HG03159 (cell line): ENCODE measurements at regions not wholly inside any gene's neighbourhood (a gene's known extent, or its start where the extent isn't known, plus 50 kb on each side); places are given as distances from the start of the nearest gene placed in this dataset.
"Not testable (repeated sequence)": the region's sequence is repeated elsewhere in the genome, so short reads cannot be mapped to it uniquely, and the experiment has no call there.

ENCODE experiments used
- ATAC-seq: cut with Tn5 transposase; IDR thresholded peaks from one replicate; pipeline ENCODE4 v1.9.1; 2021; ENCODE audit warnings: mild to moderate bottlenecking, moderate library complexity; ENCODE audit not compliant: unreplicated experiment

GRCh38 chr18:22563164-22563583 is 145.5 kb upstream of the CTAGE1 start:
- ATAC-seq: peak; percentile 82

GRCh38 chr18:22564036-22564435 is 146.3 kb upstream of the CTAGE1 start:
- no peak for ATAC-seq

GRCh38 chr18:22566703-22567420 is 149.1 kb upstream of the CTAGE1 start:
- ATAC-seq: no peak

- ATAC-seq: no peak
Observed at GRCh38 chr18:22567794-22568193, 150.1 kb upstream of the CTAGE1 start.

GRCh38 chr18:22570492-22570891 is 152.8 kb upstream of the CTAGE1 start:
- ATAC-seq: no peak

GRCh38 chr18:22572341-22572740 is 154.6 kb upstream of the CTAGE1 start:
- ATAC-seq: no peak

- ATAC-seq: no peak
Observed at GRCh38 chr18:22579271-22579670, 161.6 kb upstream of the CTAGE1 start.

GRCh38 chr18:22585333-22585732 is 167.6 kb upstream of the CTAGE1 start:
- no peak for ATAC-seq

- ATAC-seq: no peak
Observed at GRCh38 chr18:22585821-22586220, 168.1 kb upstream of the CTAGE1 start.

- no peak for ATAC-seq
Observed at GRCh38 chr18:22591222-22591621, 173.5 kb upstream of the CTAGE1 start.

- no peak for ATAC-seq
Observed at GRCh38 chr18:22594155-22594690, 176.5 kb upstream of the CTAGE1 start.

GRCh38 chr18:22601481-22601880 is 183.8 kb upstream of the CTAGE1 start:
- no peak for ATAC-seq

- ATAC-seq: not testable (repeated sequence)
Observed at GRCh38 chr18:22602456-22602855, 184.7 kb upstream of the CTAGE1 start.

- ATAC-seq: no peak
Observed at GRCh38 chr18:22603902-22604301, 186.2 kb upstream of the CTAGE1 start.

GRCh38 chr18:22604390-22604985 is 186.8 kb upstream of the CTAGE1 start:
- no peak for ATAC-seq

GRCh38 chr18:22604986-22605421 is 187.3 kb upstream of the CTAGE1 start:
- no peak for ATAC-seq

- no peak for ATAC-seq
Observed at GRCh38 chr18:22605736-22606135, 188.0 kb upstream of the CTAGE1 start.

GRCh38 chr18:22606563-22607283 is 189.0 kb upstream of the CTAGE1 start:
- no peak for ATAC-seq

GRCh38 chr18:22607284-22607635 is 189.5 kb upstream of the CTAGE1 start:
- no peak for ATAC-seq

GRCh38 chr18:22608847-22609246 is 191.1 kb upstream of the CTAGE1 start:
- ATAC-seq: no peak

- ATAC-seq: no peak
Observed at GRCh38 chr18:22609642-22610041, 191.9 kb upstream of the CTAGE1 start.
